ENCODE measurements at regions not wholly inside any gene's neighbourhood (a gene's known extent, or its start where the extent isn't known, plus 50 kb on each side); places are given as distances from the start of the nearest gene placed in this dataset.

- Histone ChIP-seq H3K4me1 (ENCODE audit: control insufficient read depth, insufficient read depth, low read length) (no peaks in the 10 kb centered on the region), H3K9me3 (ENCODE audit: control insufficient read depth, low read length) (peaks cover 11% of the 10 kb centered on the region), H3K36me3 (ENCODE audit: control insufficient read depth, insufficient read depth, low read length, severe bottlenecking) (no peaks in the 10 kb centered on the region), H3K27me3 (replicated peaks; ENCODE audit: control insufficient read depth, insufficient read depth, low read length) (no peaks in the 10 kb centered on the region), H3K4me3 (ENCODE audit: low read length) (no peak overlapping the region), H3K9ac (ENCODE audit: low read length) (no peak overlapping the region)
- no peak for DNase-seq (ENCODE audit: low read depth)
Observed at GRCh38 chr2:238551091-238551490, 124.4 kb downstream of the ASB1 start.

GRCh38 chr2:238552226-238552625 is 125.5 kb downstream of the ASB1 start:
- H3K4me3 ChIP-seq (ENCODE audit: low read length): no peak overlapping the region
- H3K4me1 ChIP-seq (ENCODE audit: control insufficient read depth, insufficient read depth, low read length): no peaks in the 10 kb centered on the region
- H3K9me3 ChIP-seq (ENCODE audit: control insufficient read depth, low read length): peaks cover 11% of the 10 kb centered on the region
- H3K9ac ChIP-seq (ENCODE audit: low read length): no peak overlapping the region
- no peaks in the 10 kb centered on the region for H3K36me3 ChIP-seq (ENCODE audit: control insufficient read depth, insufficient read depth, low read length, severe bottlenecking)
- no peaks in the 10 kb centered on the region for H3K27me3 ChIP-seq (replicated peaks; ENCODE audit: control insufficient read depth, insufficient read depth, low read length)
- DNase-seq (ENCODE audit: low read depth): no peak

GRCh38 chr2:238553159-238553558 is 126.4 kb downstream of the ASB1 start:
- no peaks in the 10 kb centered on the region for H3K36me3 ChIP-seq (ENCODE audit: control insufficient read depth, insufficient read depth, low read length, severe bottlenecking)
- H3K4me1 ChIP-seq (ENCODE audit: control insufficient read depth, insufficient read depth, low read length): no peaks in the 10 kb centered on the region
- DNase-seq (ENCODE audit: low read depth): no peak
- H3K9me3 ChIP-seq (ENCODE audit: control insufficient read depth, low read length): peaks cover 11% of the 10 kb centered on the region
- H3K27me3 ChIP-seq (replicated peaks; ENCODE audit: control insufficient read depth, insufficient read depth, low read length): no peaks in the 10 kb centered on the region
- no peak overlapping the region for H3K9ac ChIP-seq (ENCODE audit: low read length)
- H3K4me3 ChIP-seq (ENCODE audit: low read length): no peak overlapping the region

GRCh38 chr2:238554468-238555315 is 128.0 kb downstream of the ASB1 start:
- DNase-seq (ENCODE audit: low read depth): no peak
- peaks cover 11% of the 10 kb centered on the region for H3K9me3 ChIP-seq (ENCODE audit: control insufficient read depth, low read length)
- no peak overlapping the region for H3K4me3 ChIP-seq (ENCODE audit: low read length)

GRCh38 chr2:238555786-238556542 is 129.2 kb downstream of the ASB1 start:
- no peak overlapping the region for H3K4me3 ChIP-seq (ENCODE audit: low read length)
- H3K27me3 ChIP-seq (replicated peaks; ENCODE audit: control insufficient read depth, insufficient read depth, low read length): no peaks in the 10 kb centered on the region
- no peaks in the 10 kb centered on the region for H3K4me1 ChIP-seq (ENCODE audit: control insufficient read depth, insufficient read depth, low read length)
- H3K9ac ChIP-seq (ENCODE audit: low read length): no peak overlapping the region
- H3K36me3 ChIP-seq (ENCODE audit: control insufficient read depth, insufficient read depth, low read length, severe bottlenecking): no peaks in the 10 kb centered on the region
- DNase-seq (ENCODE audit: low read depth): no peak
- H3K9me3 ChIP-seq (ENCODE audit: control insufficient read depth, low read length): peaks cover 11% of the 10 kb centered on the region

More at GRCh38 chr2:238554468-238555315, 128.0 kb downstream of the ASB1 start:
- H3K36me3 ChIP-seq (ENCODE audit: control insufficient read depth, insufficient read depth, low read length, severe bottlenecking): no peaks in the 10 kb centered on the region
- H3K9ac ChIP-seq (ENCODE audit: low read length): no peak overlapping the region
- H3K27me3 ChIP-seq (replicated peaks; ENCODE audit: control insufficient read depth, insufficient read depth, low read length): no peaks in the 10 kb centered on the region
- H3K4me1 ChIP-seq (ENCODE audit: control insufficient read depth, insufficient read depth, low read length): no peaks in the 10 kb centered on the region

GRCh38 chr2:238557431-238557830 is 130.7 kb downstream of the ASB1 start:
- no peak overlapping the region for H3K4me3 ChIP-seq (ENCODE audit: low read length)
- DNase-seq (ENCODE audit: low read depth): no peak
- no peak overlapping the region for H3K9ac ChIP-seq (ENCODE audit: low read length)
- H3K4me1 ChIP-seq (ENCODE audit: control insufficient read depth, insufficient read depth, low read length): no peaks in the 10 kb centered on the region
- no peaks in the 10 kb centered on the region for H3K36me3 ChIP-seq (ENCODE audit: control insufficient read depth, insufficient read depth, low read length, severe bottlenecking)
- peaks cover 7% of the 10 kb centered on the region for H3K9me3 ChIP-seq (ENCODE audit: control insufficient read depth, low read length)
- no peaks in the 10 kb centered on the region for H3K27me3 ChIP-seq (replicated peaks; ENCODE audit: control insufficient read depth, insufficient read depth, low read length)

DNA sequence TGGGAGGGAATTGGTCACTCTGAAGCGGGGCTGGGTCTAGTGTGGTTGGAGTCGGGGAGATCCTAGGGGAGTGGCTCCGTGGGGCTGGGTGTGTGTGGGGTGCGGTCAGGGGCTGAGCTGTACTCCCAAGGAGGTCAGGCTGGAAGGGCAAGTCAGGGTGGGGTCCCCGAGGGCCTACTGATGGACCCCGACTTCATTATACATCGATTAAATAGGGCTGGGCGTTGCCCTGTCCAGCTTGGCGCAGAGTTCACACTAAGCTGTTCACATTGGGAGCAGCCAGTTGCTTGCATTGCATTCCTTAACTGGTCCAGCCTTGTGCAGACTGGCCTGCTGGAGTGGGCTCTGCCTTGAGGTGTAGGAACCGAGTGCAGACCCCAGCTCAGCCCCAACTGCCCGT is 131.2 kb downstream of the ASB1 start:
- H3K9me3 ChIP-seq (ENCODE audit: control insufficient read depth, low read length): peaks cover 2% of the 10 kb centered on the region
- no peaks in the 10 kb centered on the region for H3K4me1 ChIP-seq (ENCODE audit: control insufficient read depth, insufficient read depth, low read length)

GRCh38 chr2:238558456-238559099 is 131.9 kb downstream of the ASB1 start:
- Histone ChIP-seq H3K27me3 (replicated peaks; ENCODE audit: control insufficient read depth, insufficient read depth, low read length) (no peaks in the 10 kb centered on the region), H3K9ac (ENCODE audit: low read length) (no peak overlapping the region), H3K9me3 (ENCODE audit: control insufficient read depth, low read length) (no peaks in the 10 kb centered on the region), H3K4me3 (ENCODE audit: low read length) (no peak overlapping the region), H3K4me1 (ENCODE audit: control insufficient read depth, insufficient read depth, low read length) (no peaks in the 10 kb centered on the region), H3K36me3 (ENCODE audit: control insufficient read depth, insufficient read depth, low read length, severe bottlenecking) (no peaks in the 10 kb centered on the region)
- no peak for DNase-seq (ENCODE audit: low read depth)

More for the DNA sequence above, 131.2 kb downstream of the ASB1 start:
- Histone ChIP-seq H3K4me3 (ENCODE audit: low read length) (no peak overlapping the region), H3K36me3 (ENCODE audit: control insufficient read depth, insufficient read depth, low read length, severe bottlenecking) (no peaks in the 10 kb centered on the region), H3K9ac (ENCODE audit: low read length) (no peak overlapping the region), H3K27me3 (replicated peaks; ENCODE audit: control insufficient read depth, insufficient read depth, low read length) (no peaks in the 10 kb centered on the region)
- DNase-seq (ENCODE audit: low read depth): no peak

- Histone ChIP-seq H3K9ac (ENCODE audit: low read length) (no peak overlapping the region), H3K4me3 (ENCODE audit: low read length) (no peak overlapping the region), H3K4me1 (ENCODE audit: control insufficient read depth, insufficient read depth, low read length) (no peaks in the 10 kb centered on the region), H3K36me3 (ENCODE audit: control insufficient read depth, insufficient read depth, low read length, severe bottlenecking) (no peaks in the 10 kb centered on the region), H3K27me3 (replicated peaks; ENCODE audit: control insufficient read depth, insufficient read depth, low read length) (no peaks in the 10 kb centered on the region), H3K9me3 (ENCODE audit: control insufficient read depth, low read length) (no peaks in the 10 kb centered on the region)
- DNase-seq (ENCODE audit: low read depth): no peak
Observed at GRCh38 chr2:238560234-238560633, 133.5 kb downstream of the ASB1 start.

DNA sequence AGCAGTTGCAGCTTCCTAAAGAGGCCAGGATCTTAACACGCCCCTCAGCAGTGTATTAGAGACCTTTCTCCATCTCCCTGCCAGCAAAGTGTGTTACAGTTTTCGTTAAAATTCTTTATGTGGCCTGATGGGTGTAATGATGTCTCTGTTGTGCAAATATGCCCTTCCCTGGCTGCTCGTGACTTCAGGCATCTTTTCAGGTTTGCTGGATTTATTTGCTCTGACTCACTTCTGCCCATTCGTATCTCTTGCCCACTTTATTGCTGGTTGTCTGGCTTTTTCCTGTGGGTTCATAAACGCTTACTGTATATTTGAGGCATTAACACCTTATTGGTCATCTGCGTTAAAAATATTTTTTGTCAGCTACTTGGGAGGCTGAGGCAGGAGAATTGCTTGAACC is 134.5 kb downstream of the ASB1 start:
- DNase-seq (ENCODE audit: low read depth): no peak
- Histone ChIP-seq H3K4me3 (ENCODE audit: low read length) (no peak overlapping the region), H3K9me3 (ENCODE audit: control insufficient read depth, low read length) (no peaks in the 10 kb centered on the region)

DNA sequence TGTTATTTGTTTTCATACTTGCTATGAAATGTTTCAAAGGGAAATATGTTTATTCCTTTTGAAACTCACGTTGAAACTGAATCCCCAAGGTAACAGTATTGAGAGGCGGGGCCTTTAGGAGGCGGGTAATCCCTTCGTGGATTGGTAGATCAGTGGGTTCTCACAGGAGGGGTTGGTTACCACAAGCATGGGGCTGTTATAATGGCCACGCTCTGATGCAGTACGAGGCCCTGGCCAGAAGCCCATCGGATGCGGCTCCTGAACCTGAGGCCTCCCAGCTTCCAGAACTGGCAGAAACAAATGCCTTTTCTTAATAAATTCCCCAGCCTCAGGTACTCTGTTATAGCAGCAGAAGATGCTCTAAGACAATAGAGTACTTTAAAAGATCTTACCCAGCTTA is 135.7 kb downstream of the ASB1 start:
- H3K9me3 ChIP-seq (ENCODE audit: control insufficient read depth, low read length): no peaks in the 10 kb centered on the region
- no peak for DNase-seq (ENCODE audit: low read depth)
- no peaks in the 10 kb centered on the region for H3K27me3 ChIP-seq (replicated peaks; ENCODE audit: control insufficient read depth, insufficient read depth, low read length)
- no peaks in the 10 kb centered on the region for H3K4me1 ChIP-seq (ENCODE audit: control insufficient read depth, insufficient read depth, low read length)
- H3K9ac ChIP-seq (ENCODE audit: low read length): no peak overlapping the region
- no peak overlapping the region for H3K4me3 ChIP-seq (ENCODE audit: low read length)
- H3K36me3 ChIP-seq (ENCODE audit: control insufficient read depth, insufficient read depth, low read length, severe bottlenecking): no peaks in the 10 kb centered on the region

More for the DNA sequence above, 134.5 kb downstream of the ASB1 start:
- H3K4me1 ChIP-seq (ENCODE audit: control insufficient read depth, insufficient read depth, low read length): no peaks in the 10 kb centered on the region
- H3K36me3 ChIP-seq (ENCODE audit: control insufficient read depth, insufficient read depth, low read length, severe bottlenecking): no peaks in the 10 kb centered on the region
- no peaks in the 10 kb centered on the region for H3K27me3 ChIP-seq (replicated peaks; ENCODE audit: control insufficient read depth, insufficient read depth, low read length)
- H3K9ac ChIP-seq (ENCODE audit: low read length): no peak overlapping the region

Data from adipocyte (in vitro differentiated cells).